ENCODE measurements at regions not wholly inside any gene's neighbourhood (a gene's known extent, or its start where the extent isn't known, plus 50 kb on each side); places are given as distances from the start of the nearest gene placed in this dataset.

- no peak for TF ChIP-seq SCMH1 (CRISPR knock-in tag; IDR thresholded peaks at IDR 0.05; ENCODE audit: borderline replicate concordance)
These were observed 52.0 kb upstream of the EML4 start (continued) for GRCh38 chr2:42117182-42117579.

DNA sequence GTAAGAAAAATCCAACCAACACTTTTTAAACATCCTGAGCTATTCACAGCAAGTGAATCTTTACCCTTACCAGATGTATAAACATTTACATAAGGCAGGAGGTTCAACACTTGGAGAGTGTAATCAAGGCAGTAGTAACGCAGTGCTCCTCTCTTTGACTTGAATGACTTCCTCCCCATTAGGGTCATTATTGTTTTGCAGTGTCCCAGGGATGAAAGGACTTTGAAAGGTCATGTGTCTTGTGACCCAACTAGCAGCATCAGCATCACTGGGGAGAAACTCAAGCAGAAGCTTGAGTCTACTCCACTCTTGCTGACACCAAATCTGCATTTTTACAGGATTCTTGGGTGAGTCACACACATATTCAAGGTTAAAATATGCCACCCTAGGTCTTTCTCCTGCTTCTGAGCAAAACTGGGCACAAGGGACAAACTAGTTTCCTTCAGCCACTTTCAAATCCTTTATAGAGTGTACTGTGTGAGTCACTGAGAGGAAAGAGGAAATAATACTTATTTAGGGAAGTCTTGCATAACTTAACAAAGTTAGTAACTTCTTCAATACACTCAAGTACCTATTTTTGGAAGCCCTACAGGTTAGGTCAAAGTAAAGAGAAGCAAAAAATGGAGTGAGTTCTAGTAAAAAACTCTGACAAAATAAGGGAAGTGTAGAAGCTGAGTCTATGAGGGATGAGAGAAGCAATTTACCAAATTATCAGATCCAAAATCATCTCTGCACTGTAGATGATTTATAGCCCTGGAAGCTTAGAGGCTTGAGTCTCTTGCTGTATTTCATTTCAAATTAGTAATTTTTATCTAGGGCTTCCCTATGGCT is 51.0 kb upstream of the EML4 start:
- Histone ChIP-seq H3K4me1 (ENCODE audit: insufficient read depth, low read length) (peaks cover 74% of the 10 kb centered on the region), H3K36me3 (replicated peaks in 1 of 2; ENCODE audit: control insufficient read depth in 1 of 2, insufficient read depth in 2 of 2, low read length in 2 of 2) (no peaks in the 10 kb centered on the region), H3K9me3 (ENCODE audit: low read length) (peaks cover 9% of the 10 kb centered on the region), H3K27ac (ENCODE audit: extremely low read length, insufficient read depth, low read length) (peak overlapping the region; percentile 71), H3K4me3 (replicated peaks in 1 of 3; ENCODE audit: insufficient read depth in 1 of 3, low read depth in 2 of 3, low read length in 3 of 3) (peak overlapping the region in 2 of 3 experiments; percentile 35 to 37; a peak in 2 of 6 replicates), H2AFZ (ENCODE audit: low read length) (no peak overlapping the region), H3K27me3 (ENCODE audit: control insufficient read depth in 1 of 2, insufficient read depth in 2 of 2, low read length in 2 of 2) (no peaks in the 10 kb centered on the region), H3K9ac (ENCODE audit: insufficient read depth, low read depth, low read length) (peak overlapping the region; percentile 35; the same call in 1 of the 2 replicates), H3K79me2 (ENCODE audit: insufficient read depth, low read length) (peaks cover 5% of the 10 kb centered on the region), H3K4me2 (ENCODE audit: low read depth, low read length) (peak overlapping the region; percentile 64), H4K20me1 (ENCODE audit: insufficient read depth, low read length) (no peaks in the 10 kb centered on the region)
- BruUV-seq (replicated peaks), result no TSS peak
- CTCF ChIA-PET (ENCODE audit: low intra/inter-chr PET ratio, low total read pairs), result no interaction called here
- intact Hi-C loops (cut with micrococcal nuclease; ENCODE audit: unreplicated experiment) (loop anchor here (1.0 to 2.0 kb wide), 3 partner anchors 9 to 19 kb away; no protein-coding TSS in a partner anchor), in situ Hi-C loops (cut with HindIII; ENCODE audit: extremely low pct_ligation_motif_present, low pct_unique_long_range_greater_than_20kb) (no loop called here)
- WGBS (ENCODE audit: low lambda C conversion rate), result 0% methylated on average over 1 of the region's 1 CpG
- DNase-seq (ENCODE audit: low spot score), result peak; percentile 91
- peak; percentile 70 for ATAC-seq
- FAIRE-seq, result peak; percentile 72
- POLR2A ChIA-PET, result interaction anchor here (1.0 to 7.1 kb wide), 12 partner anchors 9 to 77 kb away, joined by 3 to 59 read pairs (median 6); no protein-coding TSS in a partner anchor
- TF ChIP-seq, protein P1, sequence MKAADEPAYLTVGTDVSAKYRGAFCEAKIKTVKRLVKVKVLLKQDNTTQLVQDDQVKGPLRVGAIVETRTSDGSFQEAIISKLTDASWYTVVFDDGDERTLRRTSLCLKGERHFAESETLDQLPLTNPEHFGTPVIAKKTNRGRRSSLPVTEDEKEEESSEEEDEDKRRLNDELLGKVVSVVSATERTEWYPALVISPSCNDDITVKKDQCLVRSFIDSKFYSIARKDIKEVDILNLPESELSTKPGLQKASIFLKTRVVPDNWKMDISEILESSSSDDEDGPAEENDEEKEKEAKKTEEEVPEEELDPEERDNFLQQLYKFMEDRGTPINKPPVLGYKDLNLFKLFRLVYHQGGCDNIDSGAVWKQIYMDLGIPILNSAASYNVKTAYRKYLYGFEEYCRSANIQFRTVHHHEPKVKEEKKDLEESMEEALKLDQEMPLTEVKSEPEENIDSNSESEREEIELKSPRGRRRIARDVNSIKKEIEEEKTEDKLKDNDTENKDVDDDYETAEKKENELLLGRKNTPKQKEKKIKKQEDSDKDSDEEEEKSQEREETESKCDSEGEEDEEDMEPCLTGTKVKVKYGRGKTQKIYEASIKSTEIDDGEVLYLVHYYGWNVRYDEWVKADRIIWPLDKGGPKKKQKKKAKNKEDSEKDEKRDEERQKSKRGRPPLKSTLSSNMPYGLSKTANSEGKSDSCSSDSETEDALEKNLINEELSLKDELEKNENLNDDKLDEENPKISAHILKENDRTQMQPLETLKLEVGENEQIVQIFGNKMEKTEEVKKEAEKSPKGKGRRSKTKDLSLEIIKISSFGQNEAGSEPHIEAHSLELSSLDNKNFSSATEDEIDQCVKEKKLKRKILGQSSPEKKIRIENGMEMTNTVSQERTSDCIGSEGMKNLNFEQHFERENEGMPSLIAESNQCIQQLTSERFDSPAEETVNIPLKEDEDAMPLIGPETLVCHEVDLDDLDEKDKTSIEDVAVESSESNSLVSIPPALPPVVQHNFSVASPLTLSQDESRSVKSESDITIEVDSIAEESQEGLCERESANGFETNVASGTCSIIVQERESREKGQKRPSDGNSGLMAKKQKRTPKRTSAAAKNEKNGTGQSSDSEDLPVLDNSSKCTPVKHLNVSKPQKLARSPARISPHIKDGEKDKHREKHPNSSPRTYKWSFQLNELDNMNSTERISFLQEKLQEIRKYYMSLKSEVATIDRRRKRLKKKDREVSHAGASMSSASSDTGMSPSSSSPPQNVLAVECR (CRISPR knock-in tag; IDR thresholded peaks at IDR 0.05; ENCODE audit: borderline replicate concordance), result peak; percentile 61; the same call in 1 of the 2 replicates
- TF ChIP-seq YEATS4 (CRISPR knock-in tag; IDR thresholded peaks at IDR 0.05; ENCODE audit: borderline replicate concordance), result peak; percentile 72; the same call in 1 of the 2 replicates
- TF ChIP-seq ZFAT (CRISPR knock-in tag; conservative IDR thresholded peaks at IDR 0.05), result no peak
- TF ChIP-seq ZNF292 (CRISPR knock-in tag; IDR thresholded peaks at IDR 0.05; ENCODE audit: borderline replicate concordance, low read depth), result peak; percentile 44
- peak; percentile 87 for TF ChIP-seq PHF21A (CRISPR knock-in tag; IDR thresholded peaks at IDR 0.05)
- no peak for TF ChIP-seq ZNF224 (CRISPR knock-in tag; IDR thresholded peaks at IDR 0.05)
- TF ChIP-seq GFI1 (CRISPR knock-in tag; IDR thresholded peaks at IDR 0.05; ENCODE audit: borderline replicate concordance), result peak; percentile 84
- TF ChIP-seq SAFB2 (CRISPR knock-in tag; IDR thresholded peaks at IDR 0.05; ENCODE audit: borderline replicate concordance, low read depth), result no peak; the same call in 1 of the 2 replicates
- peak; percentile 73; the same call in 1 of the 2 replicates for TF ChIP-seq AFF4 (CRISPR knock-in tag; IDR thresholded peaks at IDR 0.05)
- no peak for TF ChIP-seq ZNF30 (CRISPR knock-in tag; IDR thresholded peaks at IDR 0.05)
- TF ChIP-seq HNF4G (IDR thresholded peaks at IDR 0.05; ENCODE audit: borderline replicate concordance, low read depth, low read length), result peak; percentile 88; the same call in 1 of the 2 replicates
- peak; percentile 75; the same call in 1 of the 2 replicates for TF ChIP-seq HNF4G (CRISPR knock-in tag; IDR thresholded peaks at IDR 0.05; ENCODE audit: borderline replicate concordance, low read depth)

Measured in HepG2 (cell line).